UCSD-AML1 (cell line): ENCODE measurements at regions not wholly inside any gene's neighbourhood (a gene's known extent, or its start where the extent isn't known, plus 50 kb on each side); places are given as distances from the start of the nearest gene placed in this dataset.
"Not testable (repeated sequence)": the region's sequence is repeated elsewhere in the genome, so short reads cannot be mapped to it uniquely, and the experiment has no call there.

Source experiments
- DNase-seq: peaks from one replicate; lab custom pipeline; 2025; ENCODE audit not compliant: unreplicated experiment; lab: John Stamatoyannopoulos, UW

GRCh38 chr7:138366137-138366536 lies 93.9 kb upstream of the TRIM24 start:
- not testable (repeated sequence) for DNase-seq

- not testable (repeated sequence) for DNase-seq
Measured at GRCh38 chr7:138366676-138367075, 93.4 kb upstream of the TRIM24 start.

- DNase-seq: no peak
Measured at GRCh38 chr7:138369797-138370196, 90.3 kb upstream of the TRIM24 start.

- DNase-seq: no peak
Measured at GRCh38 chr7:138370956-138371355, 89.1 kb upstream of the TRIM24 start.

- no peak for DNase-seq
Measured at GRCh38 chr7:138374119-138374693, 85.9 kb upstream of the TRIM24 start.

GRCh38 chr7:138377306-138377705 lies 82.8 kb upstream of the TRIM24 start:
- no peak for DNase-seq

- DNase-seq: no peak
Measured at GRCh38 chr7:138378741-138379559, 81.1 kb upstream of the TRIM24 start.

- DNase-seq: no peak
Measured at GRCh38 chr7:138382862-138383565, 77.0 kb upstream of the TRIM24 start.

- DNase-seq: no peak
Measured at GRCh38 chr7:138386821-138387220, 73.2 kb upstream of the TRIM24 start.

GRCh38 chr7:138387755-138388475 lies 72.1 kb upstream of the TRIM24 start:
- no peak for DNase-seq

- no peak for DNase-seq
Measured at GRCh38 chr7:138388673-138389491, 71.2 kb upstream of the TRIM24 start.

GRCh38 chr7:138395763-138396162 lies 64.3 kb upstream of the TRIM24 start:
- no peak for DNase-seq

- DNase-seq: no peak
Measured at GRCh38 chr7:138396251-138397070, 63.6 kb upstream of the TRIM24 start.

GRCh38 chr7:138397071-138397433 lies 63.0 kb upstream of the TRIM24 start:
- DNase-seq: not testable (repeated sequence)

- DNase-seq: no peak
Measured at GRCh38 chr7:138398857-138399256, 61.2 kb upstream of the TRIM24 start.

GRCh38 chr7:138400400-138400886 lies 59.6 kb upstream of the TRIM24 start:
- peak; percentile 10 for DNase-seq

- DNase-seq: no peak
Measured at GRCh38 chr7:138402749-138403148, 57.3 kb upstream of the TRIM24 start.

GRCh38 chr7:138405496-138405895 lies 54.6 kb upstream of the TRIM24 start:
- no peak for DNase-seq

GRCh38 chr7:138407792-138408191 lies 52.3 kb upstream of the TRIM24 start:
- no peak for DNase-seq
